Fibroblast of villous mesenchyme (primary cell): ENCODE measurements at regions not wholly inside any gene's neighbourhood (a gene's known extent, or its start where the extent isn't known, plus 50 kb on each side); places are given as distances from the start of the nearest gene placed in this dataset.
A peak's percentile ranks its signal among the peaks of the same experiment; 100 is the strongest.

Source experiments
- DNase-seq: peaks from one replicate; pipeline ENCODE4 v3.0.0-alpha.2; 2010; ENCODE audit warnings: low read depth
- H3K4me3 ChIP-seq: 2 replicates; pipeline ENCODE4 v1.5.1; 2011; ENCODE audit warnings: low read depth, mild to moderate bottlenecking, low read length
- TF ChIP-seq, protein P1 (sequence below): IDR thresholded peaks from 2 replicates; pipeline ENCODE4 v1.5.1; 2012; ENCODE audit warnings: low read depth, mild to moderate bottlenecking, low read length; ENCODE audit not compliant: insufficient read depth

DNA sequence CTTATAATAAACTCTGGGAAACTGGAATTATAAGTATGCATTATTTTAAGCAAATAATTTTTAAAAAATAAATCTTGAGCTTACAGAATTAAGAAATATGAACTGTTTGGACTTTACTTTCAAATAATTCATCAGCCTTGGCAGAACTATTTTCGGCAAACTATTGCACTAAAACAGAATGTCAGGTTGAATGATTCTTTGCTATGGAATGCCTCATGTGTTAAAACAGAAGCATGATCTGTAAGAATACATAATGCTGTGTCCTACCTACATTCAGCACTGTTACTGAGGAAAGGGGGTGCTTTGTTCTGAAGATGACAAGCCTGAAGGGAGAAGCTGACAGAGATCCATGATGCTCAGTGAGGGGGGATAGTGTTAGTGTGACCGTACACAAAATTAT, 55.6 kb upstream of the EXOC1L start:
- TF ChIP-seq, protein P1, sequence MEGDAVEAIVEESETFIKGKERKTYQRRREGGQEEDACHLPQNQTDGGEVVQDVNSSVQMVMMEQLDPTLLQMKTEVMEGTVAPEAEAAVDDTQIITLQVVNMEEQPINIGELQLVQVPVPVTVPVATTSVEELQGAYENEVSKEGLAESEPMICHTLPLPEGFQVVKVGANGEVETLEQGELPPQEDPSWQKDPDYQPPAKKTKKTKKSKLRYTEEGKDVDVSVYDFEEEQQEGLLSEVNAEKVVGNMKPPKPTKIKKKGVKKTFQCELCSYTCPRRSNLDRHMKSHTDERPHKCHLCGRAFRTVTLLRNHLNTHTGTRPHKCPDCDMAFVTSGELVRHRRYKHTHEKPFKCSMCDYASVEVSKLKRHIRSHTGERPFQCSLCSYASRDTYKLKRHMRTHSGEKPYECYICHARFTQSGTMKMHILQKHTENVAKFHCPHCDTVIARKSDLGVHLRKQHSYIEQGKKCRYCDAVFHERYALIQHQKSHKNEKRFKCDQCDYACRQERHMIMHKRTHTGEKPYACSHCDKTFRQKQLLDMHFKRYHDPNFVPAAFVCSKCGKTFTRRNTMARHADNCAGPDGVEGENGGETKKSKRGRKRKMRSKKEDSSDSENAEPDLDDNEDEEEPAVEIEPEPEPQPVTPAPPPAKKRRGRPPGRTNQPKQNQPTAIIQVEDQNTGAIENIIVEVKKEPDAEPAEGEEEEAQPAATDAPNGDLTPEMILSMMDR: no peak
- no peak for DNase-seq
- H3K4me3 ChIP-seq: no peak overlapping the region

DNA sequence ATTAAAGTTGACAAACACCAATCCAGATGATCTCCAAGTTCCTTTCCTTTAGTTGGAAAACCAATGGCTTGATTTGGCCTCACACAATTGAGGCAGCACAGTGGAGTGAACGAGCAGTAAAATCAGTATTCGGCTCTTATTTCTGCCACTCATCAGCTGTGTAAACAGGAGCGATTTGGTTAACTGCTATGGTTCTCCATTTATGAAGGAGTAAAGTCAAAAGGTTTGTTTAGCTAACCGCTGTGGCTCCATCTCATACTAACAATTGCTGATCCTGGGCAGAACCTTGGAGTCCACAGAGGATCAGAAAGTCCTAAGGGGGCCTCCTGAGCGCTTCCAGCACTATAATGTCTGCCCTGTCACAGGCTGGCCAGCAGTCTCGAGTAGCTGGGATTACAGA, 54.5 kb upstream of the EXOC1L start:
- no peak for DNase-seq
- TF ChIP-seq, protein P1: no peak
- H3K4me3 ChIP-seq: no peak overlapping the region

DNA sequence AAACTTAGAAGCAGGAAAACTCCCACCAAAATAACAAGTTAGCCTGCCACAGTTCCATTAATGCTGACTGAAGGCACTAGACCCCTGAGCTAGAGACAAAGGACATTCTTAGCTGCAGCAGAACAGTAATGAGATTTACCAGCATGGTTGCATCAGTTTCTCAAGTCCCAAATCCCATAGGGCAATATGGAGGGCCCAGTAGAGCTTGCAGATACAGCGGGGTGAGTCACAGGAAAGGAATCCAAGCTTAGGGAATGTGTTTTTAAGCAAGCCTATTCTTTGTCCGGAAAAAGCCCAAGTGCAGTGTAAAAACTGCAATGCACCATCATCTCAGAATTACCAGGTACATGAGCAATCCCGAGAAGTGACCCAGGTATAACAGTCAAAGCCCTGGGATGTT, 51.3 kb upstream of the EXOC1L start:
- no peak overlapping the region for H3K4me3 ChIP-seq
- TF ChIP-seq, protein P1: no peak
- DNase-seq: peak; percentile 90
